Renal cortex interstitium (tissue), 11 donors: ENCODE measurements at regions not wholly inside any gene's neighbourhood (a gene's known extent, or its start where the extent isn't known, plus 50 kb on each side); places are given as distances from the start of the nearest gene placed in this dataset.

Experiments used
- DNase-seq, 11 donors: peaks; one replicate each; pipeline ENCODE4 v3.0.0-alpha.2; 2013; ENCODE audit warnings: low read depth in 9 of 11, low spot score in 4 of 11; ENCODE audit errors: extremely low read depth in 1 of 11

- no peak for DNase-seq
Observed at GRCh38 chr2:216777637-216778273, 82.1 kb downstream of the TNP1 start.

- DNase-seq = peak in 3 of 11 donors; percentile 23 to 30 (median 27)
Observed at GRCh38 chr2:216776066-216776850, 80.9 kb upstream of the IGFBP5 start.

DNA sequence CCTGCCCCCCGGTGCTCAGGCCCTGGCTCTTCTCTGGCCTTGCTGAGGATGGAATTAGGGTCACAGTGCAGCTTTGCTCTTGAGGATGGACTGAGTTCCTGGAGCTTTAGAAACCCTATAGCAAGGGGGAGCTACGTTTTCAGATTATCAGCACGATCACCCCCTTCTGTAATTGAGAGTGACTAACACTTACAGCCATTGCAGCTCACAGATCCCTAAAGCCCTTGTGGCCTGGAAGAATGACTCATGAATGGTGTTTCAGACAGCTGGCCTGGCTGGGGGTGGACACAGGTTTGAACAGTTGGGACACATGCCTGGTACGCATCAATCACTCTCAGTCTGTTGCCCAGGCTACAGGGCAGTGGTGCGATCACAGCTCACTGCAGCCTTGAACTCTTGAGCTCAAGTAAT lies 79.7 kb upstream of the IGFBP5 start:
- DNase-seq = peak in 6 of 11 donors; percentile 32 to 59 (median 42)

DNA sequence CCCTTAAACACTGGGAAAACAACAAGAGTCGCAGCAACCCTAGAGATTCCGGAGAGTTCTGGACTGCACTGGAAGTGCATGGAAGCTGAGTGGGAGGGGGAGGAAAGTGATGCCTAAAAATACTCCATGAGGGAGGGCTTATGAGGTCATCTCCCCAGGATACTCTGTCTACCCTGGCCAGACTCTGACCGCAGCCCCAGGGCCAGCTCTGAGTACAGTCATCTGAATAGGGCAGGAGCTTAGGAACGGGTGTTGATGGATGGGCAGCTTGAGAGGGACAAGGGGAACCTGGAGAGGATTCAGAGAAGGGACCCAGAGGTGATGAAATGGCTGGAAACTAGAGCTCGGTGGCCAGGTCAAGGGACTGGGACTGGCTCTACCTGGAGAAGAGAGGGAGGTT lies 79.3 kb upstream of the IGFBP5 start:
- no peak for DNase-seq

DNA sequence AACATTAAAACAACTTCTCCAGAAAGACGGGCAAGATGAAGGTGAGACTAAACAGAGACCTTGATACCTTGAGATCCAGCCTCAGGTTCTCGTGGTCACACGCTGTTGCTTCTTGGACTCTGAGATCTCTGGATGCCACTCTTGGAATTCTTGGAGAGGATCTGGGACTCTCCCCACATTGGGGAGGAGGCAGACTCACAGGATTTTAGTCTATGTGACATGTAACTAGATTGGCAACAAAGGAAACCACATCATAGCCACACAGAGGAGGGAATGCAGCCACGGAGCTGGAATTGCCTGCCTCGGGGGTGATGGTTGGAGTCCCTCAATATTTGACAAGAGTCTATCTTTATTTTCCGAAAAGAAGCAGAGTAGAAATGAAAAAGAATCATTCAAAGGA lies 78.8 kb upstream of the IGFBP5 start:
- DNase-seq = no peak

- no peak for DNase-seq
Observed at GRCh38 chr2:216773072-216773471, 77.7 kb upstream of the IGFBP5 start.

- no peak for DNase-seq
Observed at GRCh38 chr2:216770717-216771116, 75.4 kb upstream of the IGFBP5 start.

- DNase-seq = no peak
Observed at GRCh38 chr2:216770050-216770449, 74.7 kb upstream of the IGFBP5 start.

GRCh38 chr2:216769626-216770025 lies 74.3 kb upstream of the IGFBP5 start:
- DNase-seq = no peak

GRCh38 chr2:216768908-216769411 lies 73.6 kb upstream of the IGFBP5 start:
- DNase-seq = no peak

- DNase-seq = peak in 5 of 11 donors; percentile 21 to 49 (median 36)
Observed at GRCh38 chr2:216765761-216766262, 70.5 kb upstream of the IGFBP5 start.

- no peak for DNase-seq
Observed at GRCh38 chr2:216763396-216763795, 68.0 kb upstream of the IGFBP5 start.

DNA sequence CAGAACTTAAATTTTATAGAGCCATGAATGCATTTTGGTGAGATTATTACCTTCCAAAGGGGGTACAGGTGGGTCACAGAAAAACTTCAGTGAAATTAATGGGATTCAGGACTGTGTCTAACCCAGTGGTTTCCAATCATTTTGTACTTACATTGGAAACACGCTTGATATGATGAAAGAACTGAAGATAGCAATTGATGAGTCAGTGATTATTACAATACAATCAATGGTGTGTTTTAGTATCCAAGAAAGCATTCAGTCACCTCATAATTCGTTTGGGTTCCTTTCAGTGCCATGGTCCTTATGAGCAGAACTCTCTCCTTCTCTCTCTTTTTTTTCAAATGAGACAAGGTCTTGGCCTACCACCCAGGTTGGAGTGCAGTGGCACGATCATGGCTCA lies 66.5 kb upstream of the IGFBP5 start:
- DNase-seq = no peak

DNA sequence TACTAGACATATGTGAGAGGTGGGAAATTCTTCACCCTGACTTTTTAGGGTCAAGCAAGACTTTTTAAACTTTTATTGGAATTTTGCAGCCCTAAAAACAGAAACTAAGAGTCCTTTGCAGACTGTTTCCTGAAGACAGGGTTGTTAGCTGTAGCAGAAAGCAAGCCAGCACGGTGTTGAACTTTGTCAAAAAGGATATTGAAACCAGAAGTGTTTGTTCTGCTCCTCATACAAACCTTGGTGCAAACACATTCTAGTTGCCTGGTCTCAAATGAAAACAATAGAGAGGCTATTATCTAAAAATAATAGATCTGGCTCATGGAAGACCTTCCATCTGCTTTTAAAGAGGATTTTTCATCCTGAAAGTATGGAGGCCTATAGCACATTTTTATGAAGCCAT lies 65.8 kb upstream of the IGFBP5 start:
- DNase-seq = no peak

- DNase-seq = no peak
Observed at GRCh38 chr2:216758256-216759155, 63.2 kb upstream of the IGFBP5 start.

DNA sequence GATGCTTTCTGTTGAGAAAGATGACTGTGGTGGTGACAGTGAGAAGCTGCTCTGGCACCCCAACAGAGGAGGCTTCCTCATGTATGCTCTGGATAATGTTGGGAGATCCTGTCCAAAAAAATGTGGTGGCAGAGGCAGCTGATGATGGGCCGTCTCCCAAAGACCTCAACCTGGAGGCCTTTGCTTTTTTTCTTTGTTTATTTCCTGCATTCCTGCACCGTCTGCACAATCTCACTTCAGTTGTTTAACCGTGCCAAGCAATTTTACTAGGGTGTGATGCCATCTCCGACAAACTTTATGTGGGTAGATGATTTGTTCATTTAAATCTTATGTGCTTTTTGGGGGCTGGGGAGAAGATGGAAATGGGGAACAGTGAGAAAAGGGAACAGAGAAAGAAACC lies 62.2 kb upstream of the IGFBP5 start:
- DNase-seq = no peak

- DNase-seq = no peak
Observed at GRCh38 chr2:216756435-216756834, 61.1 kb upstream of the IGFBP5 start.

DNA sequence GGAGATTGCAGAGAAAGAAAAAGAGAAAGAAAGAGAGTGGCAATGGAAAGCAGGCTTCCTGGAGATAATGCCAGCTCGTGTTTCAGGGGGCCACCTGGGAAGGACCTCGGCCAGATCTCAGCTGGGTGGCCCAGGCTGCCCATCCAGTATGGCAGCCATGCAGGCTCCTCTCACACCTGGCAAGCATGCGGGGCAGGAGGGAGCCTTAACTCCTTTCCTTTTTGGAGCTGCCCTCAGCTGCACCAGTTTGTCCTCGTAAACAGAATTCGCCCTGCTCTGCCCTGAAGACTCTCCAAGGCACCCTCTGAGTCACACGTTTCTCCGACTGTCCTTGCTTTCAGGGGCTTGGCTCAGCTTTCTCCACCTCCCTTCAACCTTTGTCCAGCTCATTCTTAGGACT lies 59.5 kb upstream of the IGFBP5 start:
- DNase-seq = no peak

- no peak for DNase-seq
Observed at GRCh38 chr2:216754336-216754735, 59.0 kb upstream of the IGFBP5 start.
